HG03066 (cell line): ENCODE measurements at regions not wholly inside any gene's neighbourhood (a gene's known extent, or its start where the extent isn't known, plus 50 kb on each side); places are given as distances from the start of the nearest gene placed in this dataset.
"Not testable (repeated sequence)": the region's sequence is repeated elsewhere in the genome, so short reads cannot be mapped to it uniquely, and the experiment has no call there.

Experiments used
- ATAC-seq: cut with Tn5 transposase; IDR thresholded peaks from one replicate; pipeline ENCODE4 v1.9.1; 2021; ENCODE audit warnings: low read depth; ENCODE audit not compliant: unreplicated experiment

DNA sequence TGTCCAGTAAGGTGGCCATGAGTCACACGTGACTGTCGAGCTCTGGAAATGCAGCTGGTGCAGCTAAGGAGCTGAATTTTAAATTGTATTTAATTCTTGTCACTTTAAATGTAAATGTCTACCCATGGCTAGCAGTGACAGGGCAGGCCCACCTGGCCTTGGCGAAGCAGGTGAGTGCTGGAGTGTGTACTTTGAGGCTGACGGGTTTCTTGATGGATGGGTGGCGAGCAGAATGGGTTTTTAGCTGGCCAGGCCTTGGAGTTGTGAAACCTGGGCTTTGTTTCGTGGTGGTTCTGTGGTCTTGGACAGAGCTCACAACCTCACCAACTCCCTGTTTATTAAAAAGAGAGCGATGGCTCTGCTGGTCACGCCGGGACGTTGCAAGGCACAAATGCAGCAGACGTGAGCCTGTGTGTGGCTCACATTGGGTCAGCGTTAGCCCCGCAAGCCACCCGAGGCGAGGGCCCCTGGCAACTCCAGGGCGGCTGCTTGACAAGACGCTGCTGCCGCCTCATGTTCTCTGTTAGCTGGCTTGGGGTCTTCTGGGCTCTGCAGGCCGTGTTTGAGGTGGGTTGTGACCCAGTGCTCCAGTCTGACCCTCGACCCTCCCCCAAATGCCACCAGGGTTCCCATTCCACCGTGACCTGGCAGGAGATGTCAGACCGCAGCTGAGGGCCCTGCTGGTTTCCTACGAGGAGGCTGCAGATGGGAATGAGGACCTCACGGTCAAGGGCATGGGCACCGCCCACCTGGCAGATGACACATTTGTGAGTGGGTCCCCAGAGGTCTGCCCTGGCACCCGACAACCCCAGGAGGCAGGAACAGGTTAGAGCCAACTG lies 184.1 kb upstream of the ZNF469 start:
- ATAC-seq: not testable (repeated sequence)

DNA sequence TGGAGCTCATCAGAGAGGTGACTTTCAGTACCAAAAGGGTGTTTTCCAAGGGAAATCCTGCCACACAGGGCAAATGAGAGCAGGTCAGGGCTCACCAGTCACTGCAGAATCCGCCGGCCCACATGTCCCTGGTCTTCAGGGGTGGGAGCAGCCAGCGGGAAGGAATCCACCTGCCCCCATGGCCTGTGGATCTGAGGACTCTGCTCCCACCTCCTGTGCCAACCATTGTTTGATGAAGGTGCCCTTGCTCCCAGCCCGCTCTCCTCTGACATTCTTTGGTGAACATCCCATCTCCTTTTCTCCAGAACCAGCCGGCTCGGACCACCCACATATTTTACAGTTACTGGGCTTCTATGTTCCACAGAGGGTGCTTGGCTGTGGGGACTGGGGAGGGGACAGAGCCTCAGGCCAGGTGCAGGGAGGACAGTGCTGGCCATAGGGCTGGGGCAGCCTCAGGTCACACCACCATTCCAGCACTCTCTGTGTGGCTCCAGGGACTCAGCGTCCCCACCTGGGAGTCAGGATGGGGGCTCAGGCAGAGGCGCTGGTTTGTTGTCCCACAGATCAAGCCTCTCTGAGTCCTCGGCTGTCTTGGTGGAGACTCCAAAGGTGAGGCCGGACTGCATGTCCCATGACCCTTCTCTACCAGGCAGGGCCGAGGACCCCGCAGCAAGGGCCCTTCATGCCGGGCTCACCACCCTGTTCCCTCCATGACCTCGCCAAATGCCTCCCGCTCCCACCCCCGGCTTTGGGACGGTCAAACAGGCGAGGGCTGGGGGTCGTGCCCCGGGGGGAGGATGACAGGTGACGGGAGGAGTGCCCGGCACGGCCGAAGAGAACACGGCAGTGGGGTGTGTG lies 183.2 kb upstream of the ZNF469 start:
- ATAC-seq: not testable (repeated sequence)

- ATAC-seq: not testable (repeated sequence)
Observed at GRCh38 chr16:88200154-88200895, 182.4 kb upstream of the ZNF469 start.

GRCh38 chr16:88200896-88201185 lies 181.9 kb upstream of the ZNF469 start:
- ATAC-seq: no peak

GRCh38 chr16:88201611-88202010 lies 181.1 kb upstream of the ZNF469 start:
- ATAC-seq: not testable (repeated sequence)

GRCh38 chr16:88202207-88202745 lies 180.5 kb upstream of the ZNF469 start:
- no peak for ATAC-seq

DNA sequence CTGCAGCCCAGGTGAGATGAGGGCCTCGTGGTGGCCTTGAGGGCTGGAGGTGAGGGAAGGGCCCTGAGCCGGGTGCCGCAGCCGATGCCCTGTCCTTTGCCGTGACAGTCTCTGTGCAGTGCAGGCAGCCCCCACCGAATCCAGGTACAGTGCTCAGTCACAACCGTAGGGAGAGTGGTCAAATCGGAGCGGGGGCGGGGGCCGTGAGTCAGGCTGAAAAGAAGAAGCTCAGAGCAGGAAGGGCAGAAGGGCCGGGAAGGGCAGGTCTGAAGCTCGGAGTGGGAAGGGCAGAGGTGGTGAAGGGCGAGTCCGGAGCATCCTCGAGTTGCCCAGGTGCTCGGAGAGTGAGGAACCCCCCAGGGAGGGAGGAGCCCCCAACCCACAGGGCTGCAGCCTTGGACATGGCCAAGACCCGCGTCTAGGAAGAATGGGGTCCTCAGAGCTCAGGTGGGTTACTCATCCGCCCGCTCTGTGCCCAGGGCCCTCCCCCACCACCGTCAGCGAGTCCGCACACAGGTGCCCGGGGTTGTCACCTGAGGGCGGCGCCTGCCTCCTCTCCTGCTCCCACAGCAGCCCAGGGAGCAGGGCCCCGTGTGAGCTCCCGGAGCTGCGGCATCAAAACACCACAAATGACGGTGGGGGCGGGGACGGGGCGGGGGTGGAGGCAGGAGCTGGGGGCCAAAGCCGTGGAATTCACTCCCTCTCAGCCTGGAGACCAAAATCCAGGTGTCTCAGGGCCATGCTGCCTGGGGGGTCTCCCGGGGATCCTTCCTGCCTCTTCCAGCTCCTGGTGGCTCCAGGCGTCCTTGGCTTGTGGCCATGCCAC lies 179.7 kb upstream of the ZNF469 start:
- not testable (repeated sequence) for ATAC-seq

- not testable (repeated sequence) for ATAC-seq
Observed at GRCh38 chr16:88204131-88205110, 178.3 kb upstream of the ZNF469 start.

GRCh38 chr16:88205482-88205881 lies 177.3 kb upstream of the ZNF469 start:
- ATAC-seq: not testable (repeated sequence)

GRCh38 chr16:88206006-88206405 lies 176.8 kb upstream of the ZNF469 start:
- ATAC-seq: not testable (repeated sequence)

DNA sequence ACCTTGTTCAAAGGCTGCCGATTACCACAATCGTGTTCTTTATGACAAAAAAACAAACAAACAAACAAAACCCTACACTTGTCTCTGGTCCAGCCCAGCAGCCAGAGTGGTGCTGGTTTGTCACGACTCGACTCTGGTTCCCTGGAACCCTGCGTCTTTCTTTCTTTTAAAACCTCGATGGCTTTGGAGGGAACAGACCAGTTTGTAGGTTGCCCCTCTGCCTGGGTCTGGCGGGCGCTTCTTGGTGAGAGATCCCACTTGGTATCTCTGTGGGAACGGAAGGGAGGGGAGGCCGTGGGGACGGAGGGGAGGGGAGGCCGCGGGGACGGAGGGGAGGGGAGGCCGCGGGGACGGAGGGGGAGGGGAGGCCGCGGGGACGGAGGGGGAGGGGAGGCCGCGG lies 176.2 kb upstream of the ZNF469 start:
- not testable (repeated sequence) for ATAC-seq

GRCh38 chr16:88208112-88208511 lies 174.6 kb upstream of the ZNF469 start:
- ATAC-seq: no peak

GRCh38 chr16:88208776-88209175 lies 174.0 kb upstream of the ZNF469 start:
- ATAC-seq: not testable (repeated sequence)

GRCh38 chr16:88209579-88209978 lies 173.2 kb upstream of the ZNF469 start:
- ATAC-seq: not testable (repeated sequence)

GRCh38 chr16:88213937-88214336 lies 168.8 kb upstream of the ZNF469 start:
- ATAC-seq: not testable (repeated sequence)

DNA sequence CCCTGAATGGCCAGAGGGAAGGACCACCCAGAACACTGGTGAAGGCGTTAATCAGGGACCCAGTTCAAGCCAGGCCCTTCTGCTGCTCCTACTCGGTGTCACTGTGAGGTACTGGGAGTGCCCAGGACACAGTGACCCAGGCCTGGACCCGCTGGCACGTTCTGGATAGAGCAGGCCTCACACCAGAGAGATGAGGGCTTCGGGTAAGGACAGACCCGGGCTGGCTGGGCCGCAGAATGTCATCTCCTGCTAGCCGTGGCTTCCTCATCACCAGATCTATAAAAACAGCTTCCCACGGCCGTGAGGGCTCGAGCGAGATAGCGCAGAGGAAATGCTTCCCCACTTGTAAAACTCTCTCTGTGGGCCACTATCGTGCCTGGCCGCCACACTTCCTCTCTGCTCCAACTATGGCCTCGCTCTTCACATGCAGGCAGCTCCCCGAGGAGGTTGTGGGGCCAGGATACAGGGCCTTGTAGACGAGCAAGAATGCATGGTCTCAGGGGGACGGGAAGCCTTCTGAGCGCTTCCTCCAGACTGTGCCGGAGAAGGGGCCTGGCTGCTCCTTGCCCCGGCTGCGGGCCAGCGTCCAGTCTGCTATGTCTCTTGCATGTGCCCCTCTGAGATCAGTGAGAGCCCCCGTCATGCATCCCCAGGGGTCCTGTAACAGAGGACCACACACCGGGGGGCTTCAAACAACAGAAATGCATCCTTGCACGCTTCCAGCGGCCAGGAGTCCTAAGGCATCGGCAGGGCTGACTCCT lies 161.6 kb upstream of the ZNF469 start:
- not testable (repeated sequence) for ATAC-seq

DNA sequence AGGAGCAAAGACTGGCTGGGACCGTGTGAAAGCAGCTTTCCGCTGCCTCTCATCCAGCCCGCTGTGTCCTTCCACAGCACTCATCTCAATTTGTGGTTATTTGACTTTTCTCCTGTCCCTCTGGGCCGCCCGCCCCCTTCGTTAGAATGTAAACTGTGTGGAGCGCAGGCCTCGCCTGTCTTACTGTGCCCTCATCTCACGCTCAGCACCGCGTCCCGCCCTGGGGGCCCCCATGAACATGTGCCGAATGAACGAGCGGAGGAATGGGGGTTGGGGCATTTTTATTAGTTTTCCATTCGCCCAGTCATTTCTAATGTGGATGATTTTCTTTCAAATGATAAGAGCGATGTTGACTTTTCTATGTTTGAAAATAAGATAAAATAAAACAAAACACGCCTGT lies 159.1 kb upstream of the ZNF469 start:
- ATAC-seq: not testable (repeated sequence)
